T-helper 2 cell treated with Interferon-gamma antibody and Interleukin-4, amounts not matched to agents 5 μg/mL and 100 μg/mL, for 36 hours (primary cell): ENCODE measurements at regions not wholly inside any gene's neighbourhood (a gene's known extent, or its start where the extent isn't known, plus 50 kb on each side); places are given as distances from the start of the nearest gene placed in this dataset.

Experiments used
- DNase-seq: peaks from one replicate; pipeline ENCODE4 v3.0.0; 2021; ENCODE audit warnings: low spot score
- H3K27ac Mint-ChIP-seq: one replicate; pipeline ENCODE4 v1.8.0; 2021; ENCODE audit warnings: mild to moderate bottlenecking, mixed read lengths
- H3K27me3 Mint-ChIP-seq: one replicate; pipeline ENCODE4 v1.8.0; 2021; ENCODE audit warnings: low read depth, mixed read lengths
- H3K36me3 Mint-ChIP-seq: one replicate; pipeline ENCODE4 v1.8.0; 2021; ENCODE audit warnings: low read depth, mixed read lengths
- H3K4me1 Mint-ChIP-seq: one replicate; pipeline ENCODE4 v1.8.0; 2021; ENCODE audit warnings: low read depth, mixed read lengths
- H3K4me3 Mint-ChIP-seq: one replicate; pipeline ENCODE4 v1.8.0; 2022; ENCODE audit warnings: mild to moderate bottlenecking, moderate library complexity, mixed read lengths
- H3K9me3 Mint-ChIP-seq: one replicate; pipeline ENCODE4 v1.8.0; 2021; ENCODE audit warnings: mixed read lengths

GRCh38 chr4:123619326-123619725 is 222.7 kb downstream of the SPRY1 start:
- no peak overlapping the region for H3K4me3 Mint-ChIP-seq
- peaks cover 9% of the 10 kb centered on the region for H3K4me1 Mint-ChIP-seq
- peaks cover 13% of the 10 kb centered on the region for H3K27me3 Mint-ChIP-seq
- H3K36me3 Mint-ChIP-seq = no peaks in the 10 kb centered on the region
- H3K27ac Mint-ChIP-seq = no peak overlapping the region
- no peaks in the 10 kb centered on the region for H3K9me3 Mint-ChIP-seq
- no peak for DNase-seq

- Mint-ChIP-seq H3K27me3 (peaks cover 13% of the 10 kb centered on the region), H3K9me3 (no peaks in the 10 kb centered on the region), H3K4me3 (no peak overlapping the region), H3K4me1 (peaks cover 9% of the 10 kb centered on the region), H3K27ac (no peak overlapping the region), H3K36me3 (no peaks in the 10 kb centered on the region)
- DNase-seq = no peak
Measured at GRCh38 chr4:123619895-123620294, 223.3 kb downstream of the SPRY1 start.

GRCh38 chr4:123621072-123621705 is 224.6 kb downstream of the SPRY1 start:
- Mint-ChIP-seq H3K9me3 (no peaks in the 10 kb centered on the region), H3K27ac (no peak overlapping the region), H3K4me1 (peaks cover 14% of the 10 kb centered on the region), H3K27me3 (peaks cover 19% of the 10 kb centered on the region), H3K36me3 (no peaks in the 10 kb centered on the region), H3K4me3 (no peak overlapping the region)
- no peak for DNase-seq

- peaks cover 19% of the 10 kb centered on the region for H3K27me3 Mint-ChIP-seq
- DNase-seq = no peak
- no peaks in the 10 kb centered on the region for H3K9me3 Mint-ChIP-seq
- H3K4me1 Mint-ChIP-seq = peaks cover 8% of the 10 kb centered on the region
- H3K36me3 Mint-ChIP-seq = no peaks in the 10 kb centered on the region
- no peak overlapping the region for H3K4me3 Mint-ChIP-seq
- H3K27ac Mint-ChIP-seq = no peak overlapping the region
Measured at GRCh38 chr4:123622572-123622971, 226.0 kb downstream of the SPRY1 start.

- H3K27ac Mint-ChIP-seq = no peak overlapping the region
- H3K27me3 Mint-ChIP-seq = peaks cover 19% of the 10 kb centered on the region
- no peak overlapping the region for H3K4me3 Mint-ChIP-seq
- H3K36me3 Mint-ChIP-seq = no peaks in the 10 kb centered on the region
- no peaks in the 10 kb centered on the region for H3K9me3 Mint-ChIP-seq
- no peak for DNase-seq
- peaks cover 8% of the 10 kb centered on the region for H3K4me1 Mint-ChIP-seq
Measured at GRCh38 chr4:123623611-123624010, 227.0 kb downstream of the SPRY1 start.

- H3K4me3 Mint-ChIP-seq = no peak overlapping the region
- H3K27me3 Mint-ChIP-seq = peaks cover 13% of the 10 kb centered on the region
- no peak overlapping the region for H3K27ac Mint-ChIP-seq
Measured at GRCh38 chr4:123624959-123625358, 228.4 kb downstream of the SPRY1 start.

GRCh38 chr4:123628288-123628687 is 231.7 kb downstream of the SPRY1 start:
- Mint-ChIP-seq H3K27ac (no peak overlapping the region), H3K9me3 (no peaks in the 10 kb centered on the region), H3K27me3 (peaks cover 15% of the 10 kb centered on the region), H3K36me3 (no peaks in the 10 kb centered on the region), H3K4me1 (peaks cover 9% of the 10 kb centered on the region), H3K4me3 (no peak overlapping the region)
- DNase-seq = no peak

More at GRCh38 chr4:123624959-123625358, 228.4 kb downstream of the SPRY1 start:
- Mint-ChIP-seq H3K9me3 (no peaks in the 10 kb centered on the region), H3K4me1 (peaks cover 8% of the 10 kb centered on the region), H3K36me3 (no peaks in the 10 kb centered on the region)
- DNase-seq = no peak

- H3K27ac Mint-ChIP-seq = no peak overlapping the region
- no peak for DNase-seq
- H3K27me3 Mint-ChIP-seq = peaks cover 7% of the 10 kb centered on the region
- peaks cover 8% of the 10 kb centered on the region for H3K9me3 Mint-ChIP-seq
- peaks cover 4% of the 10 kb centered on the region for H3K4me1 Mint-ChIP-seq
- no peaks in the 10 kb centered on the region for H3K36me3 Mint-ChIP-seq
- no peak overlapping the region for H3K4me3 Mint-ChIP-seq
Measured at GRCh38 chr4:123631786-123632692, 235.4 kb downstream of the SPRY1 start.

- no peak overlapping the region for H3K4me3 Mint-ChIP-seq
- H3K9me3 Mint-ChIP-seq = peaks cover 8% of the 10 kb centered on the region
- no peaks in the 10 kb centered on the region for H3K36me3 Mint-ChIP-seq
- peaks cover 4% of the 10 kb centered on the region for H3K4me1 Mint-ChIP-seq
- H3K27me3 Mint-ChIP-seq = peaks cover 7% of the 10 kb centered on the region
- no peak for DNase-seq
- no peak overlapping the region for H3K27ac Mint-ChIP-seq
Measured at GRCh38 chr4:123632693-123633030, 236.1 kb downstream of the SPRY1 start.

GRCh38 chr4:123638834-123639233 is 242.2 kb downstream of the SPRY1 start:
- H3K36me3 Mint-ChIP-seq = no peaks in the 10 kb centered on the region
- H3K9me3 Mint-ChIP-seq = peaks cover 12% of the 10 kb centered on the region

GRCh38 chr4:123640271-123640670 is 243.7 kb downstream of the SPRY1 start:
- Mint-ChIP-seq H3K4me3 (no peak overlapping the region), H3K4me1 (peaks cover 4% of the 10 kb centered on the region), H3K9me3 (peaks cover 12% of the 10 kb centered on the region), H3K27ac (no peak overlapping the region), H3K36me3 (no peaks in the 10 kb centered on the region), H3K27me3 (no peaks in the 10 kb centered on the region)
- DNase-seq = no peak

More at GRCh38 chr4:123638834-123639233, 242.2 kb downstream of the SPRY1 start:
- peaks cover 4% of the 10 kb centered on the region for H3K4me1 Mint-ChIP-seq
- no peak overlapping the region for H3K4me3 Mint-ChIP-seq
- H3K27me3 Mint-ChIP-seq = no peaks in the 10 kb centered on the region
- H3K27ac Mint-ChIP-seq = no peak overlapping the region
- no peak for DNase-seq

- Mint-ChIP-seq H3K4me1 (peaks cover 4% of the 10 kb centered on the region), H3K9me3 (peaks cover 12% of the 10 kb centered on the region), H3K4me3 (no peak overlapping the region), H3K27me3 (no peaks in the 10 kb centered on the region), H3K27ac (no peak overlapping the region), H3K36me3 (no peaks in the 10 kb centered on the region)
- DNase-seq = no peak
Measured at GRCh38 chr4:123640824-123641223, 244.2 kb downstream of the SPRY1 start.

- Mint-ChIP-seq H3K9me3 (peaks cover 4% of the 10 kb centered on the region), H3K4me3 (no peak overlapping the region), H3K4me1 (peaks cover 4% of the 10 kb centered on the region), H3K36me3 (no peaks in the 10 kb centered on the region), H3K27ac (no peak overlapping the region), H3K27me3 (no peaks in the 10 kb centered on the region)
- DNase-seq = no peak
Measured at GRCh38 chr4:123643691-123644090, 247.1 kb downstream of the SPRY1 start.

- no peaks in the 10 kb centered on the region for H3K4me1 Mint-ChIP-seq
- DNase-seq = no peak
- H3K27ac Mint-ChIP-seq = no peak overlapping the region
- no peaks in the 10 kb centered on the region for H3K36me3 Mint-ChIP-seq
- H3K9me3 Mint-ChIP-seq = no peaks in the 10 kb centered on the region
- no peak overlapping the region for H3K4me3 Mint-ChIP-seq
- peaks cover 4% of the 10 kb centered on the region for H3K27me3 Mint-ChIP-seq
Measured at GRCh38 chr4:123649250-123649644, 252.7 kb downstream of the SPRY1 start.
